ENCODE measurements at regions not wholly inside any gene's neighbourhood (a gene's known extent, or its start where the extent isn't known, plus 50 kb on each side); places are given as distances from the start of the nearest gene placed in this dataset.

DNA sequence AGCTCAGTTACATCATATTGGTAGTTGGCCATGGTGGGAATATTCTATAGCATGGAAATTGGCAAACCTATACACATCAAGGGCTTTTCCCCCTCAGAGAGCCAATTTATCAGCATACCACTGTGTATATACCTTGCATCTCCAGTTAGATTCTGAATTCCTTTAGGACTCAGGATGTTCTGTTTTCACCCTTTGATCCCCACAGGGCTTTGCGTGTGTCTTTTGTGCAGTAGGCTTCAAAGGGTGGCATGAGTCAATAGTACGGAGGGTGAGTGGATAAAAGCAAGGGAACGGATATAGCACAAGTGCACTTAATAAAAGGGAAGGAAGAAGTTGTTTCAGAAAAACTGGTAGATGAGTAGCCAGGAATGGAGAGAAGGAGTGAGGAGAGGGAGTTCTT is 99.2 kb upstream of the RGMA start:
- TF ChIP-seq, protein P1, sequence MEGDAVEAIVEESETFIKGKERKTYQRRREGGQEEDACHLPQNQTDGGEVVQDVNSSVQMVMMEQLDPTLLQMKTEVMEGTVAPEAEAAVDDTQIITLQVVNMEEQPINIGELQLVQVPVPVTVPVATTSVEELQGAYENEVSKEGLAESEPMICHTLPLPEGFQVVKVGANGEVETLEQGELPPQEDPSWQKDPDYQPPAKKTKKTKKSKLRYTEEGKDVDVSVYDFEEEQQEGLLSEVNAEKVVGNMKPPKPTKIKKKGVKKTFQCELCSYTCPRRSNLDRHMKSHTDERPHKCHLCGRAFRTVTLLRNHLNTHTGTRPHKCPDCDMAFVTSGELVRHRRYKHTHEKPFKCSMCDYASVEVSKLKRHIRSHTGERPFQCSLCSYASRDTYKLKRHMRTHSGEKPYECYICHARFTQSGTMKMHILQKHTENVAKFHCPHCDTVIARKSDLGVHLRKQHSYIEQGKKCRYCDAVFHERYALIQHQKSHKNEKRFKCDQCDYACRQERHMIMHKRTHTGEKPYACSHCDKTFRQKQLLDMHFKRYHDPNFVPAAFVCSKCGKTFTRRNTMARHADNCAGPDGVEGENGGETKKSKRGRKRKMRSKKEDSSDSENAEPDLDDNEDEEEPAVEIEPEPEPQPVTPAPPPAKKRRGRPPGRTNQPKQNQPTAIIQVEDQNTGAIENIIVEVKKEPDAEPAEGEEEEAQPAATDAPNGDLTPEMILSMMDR (IDR thresholded peaks at IDR 0.05; ENCODE audit: extremely low read depth, insufficient read depth, missing control alignments): no peak
- in situ Hi-C loops (cut with MboI; ENCODE audit: low pct_unique_long_range_greater_than_20kb, low sequenced_read_pairs, unreplicated experiment): no loop called here
- no peak for DNase-seq (ENCODE audit: low spot score)

DNA sequence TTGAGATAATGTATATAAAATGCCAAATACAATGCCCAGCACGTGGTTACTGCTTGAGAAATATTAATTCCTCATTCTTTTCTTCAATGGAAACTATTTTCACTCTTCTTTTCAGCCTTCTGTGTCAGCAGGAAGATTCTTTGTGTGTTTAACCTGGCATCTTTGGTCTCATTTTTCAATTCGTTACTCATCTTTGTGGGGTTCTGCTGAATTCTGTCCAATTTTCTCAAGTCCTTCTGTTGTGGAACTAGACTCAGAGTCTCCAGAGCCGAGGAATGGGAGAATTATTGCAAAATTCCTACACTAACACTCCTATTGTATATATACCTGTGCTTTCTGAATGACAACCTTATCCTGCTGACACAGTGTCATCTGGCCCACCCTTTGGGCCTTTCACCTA is 96.8 kb upstream of the RGMA start:
- no peak for DNase-seq (ENCODE audit: low spot score)
- TF ChIP-seq, protein P1 (IDR thresholded peaks at IDR 0.05; ENCODE audit: extremely low read depth, insufficient read depth, missing control alignments): no peak
- in situ Hi-C loops (cut with MboI; ENCODE audit: low pct_unique_long_range_greater_than_20kb, low sequenced_read_pairs, unreplicated experiment): no loop called here

DNA sequence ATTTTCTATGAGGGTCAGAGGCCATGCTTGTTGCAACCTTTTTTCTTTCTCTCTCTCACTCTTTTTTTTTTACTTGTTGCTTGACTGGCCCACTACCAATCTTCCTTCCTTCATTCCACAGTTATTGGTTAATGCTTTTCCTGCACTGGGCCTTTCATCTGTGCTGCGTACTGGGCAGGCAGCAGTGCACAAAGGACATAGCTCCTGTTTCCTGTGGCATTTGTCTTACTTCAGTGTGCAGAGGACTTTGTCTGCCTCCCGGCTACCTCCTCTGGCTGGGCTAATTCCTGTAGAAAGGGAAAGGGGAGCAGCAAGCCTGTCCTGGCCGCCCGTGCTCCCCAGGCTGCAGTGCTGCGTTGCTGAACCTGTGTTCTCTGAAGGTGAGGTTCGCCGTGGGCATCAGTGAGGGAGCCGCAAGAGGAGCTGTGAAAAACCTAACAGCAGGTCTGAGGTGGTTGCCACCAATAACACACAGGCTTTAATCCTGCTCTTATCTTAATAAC is 93.7 kb upstream of the RGMA start:
- in situ Hi-C loops (cut with MboI; ENCODE audit: low pct_unique_long_range_greater_than_20kb, low sequenced_read_pairs, unreplicated experiment): no loop called here
- TF ChIP-seq, protein P1 (IDR thresholded peaks at IDR 0.05; ENCODE audit: extremely low read depth, insufficient read depth, missing control alignments): no peak
- DNase-seq (ENCODE audit: low spot score): no peak

DNA sequence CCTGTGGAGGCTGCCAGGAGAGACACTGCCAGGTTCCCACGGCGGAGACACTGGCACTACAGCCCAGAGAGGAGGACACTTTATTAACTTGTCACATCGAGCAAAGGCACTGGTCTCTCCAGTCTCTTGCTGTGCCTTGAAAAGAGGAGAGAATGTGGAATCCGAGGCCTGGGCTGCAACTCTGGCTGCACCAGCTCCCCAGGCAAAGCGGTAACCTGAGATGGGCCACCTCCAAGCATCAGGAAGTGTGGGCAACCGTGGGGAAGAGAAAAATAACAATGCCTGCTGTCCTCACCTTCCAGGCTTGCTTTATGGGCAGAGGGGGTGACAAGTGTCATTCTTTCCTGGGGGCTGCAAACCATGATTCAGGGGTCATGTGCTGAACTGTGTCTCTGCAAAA is 91.6 kb upstream of the RGMA start:
- in situ Hi-C loops (cut with MboI; ENCODE audit: low pct_unique_long_range_greater_than_20kb, low sequenced_read_pairs, unreplicated experiment): no loop called here
- DNase-seq (ENCODE audit: low spot score): no peak
- TF ChIP-seq, protein P1 (IDR thresholded peaks at IDR 0.05; ENCODE audit: extremely low read depth, insufficient read depth, missing control alignments): no peak

DNA sequence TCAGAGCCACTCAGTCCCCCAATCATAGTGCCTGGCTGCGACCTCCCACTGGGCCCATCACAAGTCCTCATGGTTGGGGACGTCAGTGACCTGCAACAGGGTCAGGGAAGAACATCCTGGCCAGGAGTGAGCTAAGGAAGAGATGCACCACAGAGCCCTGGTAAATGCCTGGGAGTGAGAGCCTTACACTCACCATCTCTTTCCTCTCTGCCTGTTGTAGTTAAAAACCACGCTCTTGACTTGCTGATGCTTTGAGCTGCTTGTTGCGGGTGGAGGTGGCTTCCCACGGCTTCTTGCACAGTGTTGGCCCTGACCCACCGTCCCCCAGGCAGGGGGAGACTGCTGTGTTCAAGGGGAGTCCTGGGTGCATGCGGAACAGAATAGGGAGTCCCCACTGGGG is 91.1 kb upstream of the RGMA start:
- in situ Hi-C loops (cut with MboI; ENCODE audit: low pct_unique_long_range_greater_than_20kb, low sequenced_read_pairs, unreplicated experiment): no loop called here
- no peak for DNase-seq (ENCODE audit: low spot score)
- TF ChIP-seq, protein P1 (IDR thresholded peaks at IDR 0.05; ENCODE audit: extremely low read depth, insufficient read depth, missing control alignments): no peak

DNA sequence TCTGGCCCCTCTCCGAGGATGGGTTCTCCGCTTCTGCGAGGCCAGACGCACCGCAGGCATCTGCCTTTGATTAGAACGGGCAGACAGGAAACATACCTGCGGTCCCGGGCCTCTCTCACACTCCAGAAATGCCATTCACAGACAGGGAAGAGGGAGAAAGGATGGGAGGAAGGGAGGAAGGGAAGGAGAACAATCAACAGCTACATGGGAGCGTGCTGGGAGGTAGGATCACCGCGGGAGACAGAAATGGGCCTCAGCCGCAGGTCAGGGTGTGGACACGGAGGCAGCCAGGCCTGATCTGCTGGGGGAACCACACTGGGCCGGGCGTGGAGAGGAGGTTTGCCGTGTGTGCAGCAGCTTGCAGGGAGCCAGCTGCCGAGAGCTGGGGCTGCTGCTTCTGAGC is 90.7 kb upstream of the RGMA start:
- TF ChIP-seq, protein P1 (IDR thresholded peaks at IDR 0.05; ENCODE audit: extremely low read depth, insufficient read depth, missing control alignments): no peak
- no peak for DNase-seq (ENCODE audit: low spot score)
- in situ Hi-C loops (cut with MboI; ENCODE audit: low pct_unique_long_range_greater_than_20kb, low sequenced_read_pairs, unreplicated experiment): no loop called here

DNA sequence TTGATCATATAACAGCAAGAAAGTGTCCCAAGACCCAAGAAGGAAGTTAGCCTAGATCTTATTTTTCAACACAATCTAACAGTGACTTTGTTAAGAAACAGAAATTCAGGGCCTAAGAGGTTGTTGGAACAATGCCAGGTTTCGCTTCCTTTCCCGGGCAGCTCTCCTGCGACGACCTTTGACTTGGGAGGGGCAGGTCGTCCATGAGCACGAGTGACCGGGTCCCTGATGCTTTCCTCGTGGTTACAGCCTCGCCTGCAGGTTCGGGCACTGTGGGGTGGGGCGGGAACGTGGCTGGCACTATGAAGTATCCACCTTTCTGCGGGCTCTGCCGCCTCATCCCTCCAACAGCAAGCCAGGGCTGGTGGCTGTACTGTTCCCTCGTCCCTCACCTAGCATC is 90.1 kb upstream of the RGMA start:
- in situ Hi-C loops (cut with MboI; ENCODE audit: low pct_unique_long_range_greater_than_20kb, low sequenced_read_pairs, unreplicated experiment): no loop called here
- TF ChIP-seq, protein P1 (IDR thresholded peaks at IDR 0.05; ENCODE audit: extremely low read depth, insufficient read depth, missing control alignments): no peak
- DNase-seq (ENCODE audit: low spot score): no peak

Data from GM13977 (cell line).